Right ventricle myocardium superior (tissue), 1 donor: ENCODE measurements at regions not wholly inside any gene's neighbourhood (a gene's known extent, or its start where the extent isn't known, plus 50 kb on each side); places are given as distances from the start of the nearest gene placed in this dataset.
"Not testable (repeated sequence)": the region's sequence is repeated elsewhere in the genome, so short reads cannot be mapped to it uniquely, and the experiment has no call there.

ENCODE experiments used
- ATAC-seq: fragments of 200-7000 bp; cut with Tn5 transposase; one replicate; pipeline ENCODE4 v1.9.1; 2020; ENCODE audit warnings: mild to moderate bottlenecking; ENCODE audit not compliant: poor library complexity
- DNase-seq: peaks from one replicate; pipeline ENCODE4 v3.0.0-alpha.2; 2020
- intact Hi-C: fragments of 100-400 bp; cut with DNase I; formaldehyde crosslinking; loops from one replicate; pipeline ENCODE4 v1.11.2; 2022
- donor health status: DM: no; HTN: yes; CAD: no; lungs with severe emphysema.

- DNase-seq (no peak), ATAC-seq (no peak)
- intact Hi-C loops: no loop called here
Measured at GRCh38 chr1:2955652-2956051, 65.6 kb upstream of the ACTRT2 start.

GRCh38 chr1:2956576-2956975, 64.7 kb upstream of the ACTRT2 start:
- ATAC-seq: no peak
- DNase-seq: no peak
- intact Hi-C loops: no loop called here

GRCh38 chr1:2957329-2957728, 63.9 kb upstream of the ACTRT2 start:
- intact Hi-C loops: no loop called here
- ATAC-seq (no peak), DNase-seq (no peak)

GRCh38 chr1:2959881-2960280, 61.4 kb upstream of the ACTRT2 start:
- ATAC-seq, intact Hi-C loops: not testable (repeated sequence)
- peak; percentile 6 for DNase-seq

- ATAC-seq (no peak), DNase-seq (peak; percentile 6)
- intact Hi-C loops: no loop called here
Measured at GRCh38 chr1:2961081-2961480, 60.2 kb upstream of the ACTRT2 start.

- DNase-seq: peak; percentile 20
- no peak for ATAC-seq
- intact Hi-C loops: no loop called here
Measured at GRCh38 chr1:2961661-2962060, 59.6 kb upstream of the ACTRT2 start.

GRCh38 chr1:2962061-2962460, 59.2 kb upstream of the ACTRT2 start:
- ATAC-seq (no peak), DNase-seq (peak; percentile 22)
- intact Hi-C loops: no loop called here

GRCh38 chr1:2962541-2962940, 58.7 kb upstream of the ACTRT2 start:
- no peak for DNase-seq
- intact Hi-C loops: no loop called here
- no peak for ATAC-seq

- DNase-seq (peak; percentile 22), ATAC-seq (no peak)
- intact Hi-C loops: no loop called here
Measured at GRCh38 chr1:2962946-2963345, 58.3 kb upstream of the ACTRT2 start.

GRCh38 chr1:2965676-2966075, 55.6 kb upstream of the ACTRT2 start:
- intact Hi-C loops: no loop called here
- ATAC-seq: no peak
- no peak for DNase-seq

- intact Hi-C loops: no loop called here
- DNase-seq: peak; percentile 17
Measured at GRCh38 chr1:2966449-2967328, 54.6 kb upstream of the ACTRT2 start.

GRCh38 chr1:2967329-2967725, 53.9 kb upstream of the ACTRT2 start:
- DNase-seq (peak; percentile 29), ATAC-seq (no peak)
- intact Hi-C loops: no loop called here

More at GRCh38 chr1:2966449-2967328, 54.6 kb upstream of the ACTRT2 start:
- ATAC-seq: no peak

GRCh38 chr1:2967881-2968280, 53.4 kb upstream of the ACTRT2 start:
- ATAC-seq (no peak), DNase-seq (no peak)
- intact Hi-C loops: no loop called here

GRCh38 chr1:2968471-2968881, 52.8 kb upstream of the ACTRT2 start:
- peak; percentile 41 for DNase-seq

GRCh38 chr1:2969011-2969844, 52.0 kb upstream of the ACTRT2 start:
- ATAC-seq: no peak
- intact Hi-C loops: no loop called here
- DNase-seq: peak; percentile 22

More at GRCh38 chr1:2968471-2968881, 52.8 kb upstream of the ACTRT2 start:
- no peak for ATAC-seq
- intact Hi-C loops: no loop called here

GRCh38 chr1:2969845-2970291, 51.4 kb upstream of the ACTRT2 start:
- intact Hi-C loops: no loop called here
- ATAC-seq (no peak), DNase-seq (peak; percentile 37)

GRCh38 chr1:2970311-2971071, 50.8 kb upstream of the ACTRT2 start:
- no peak for ATAC-seq

GRCh38 chr1:2971101-2971501, 50.2 kb upstream of the ACTRT2 start:
- ATAC-seq (no peak), DNase-seq (no peak)
- intact Hi-C loops: no loop called here

More at GRCh38 chr1:2970311-2971071, 50.8 kb upstream of the ACTRT2 start:
- DNase-seq: no peak
- intact Hi-C loops: no loop called here
